Stimulated activated CD4-positive, alpha-beta T cell treated with anti-CD3 and anti-CD28 coated beads, Interleukin-15, amount 100 ng/mL, for 1 hour (primary cell): ENCODE measurements at regions not wholly inside any gene's neighbourhood (a gene's known extent, or its start where the extent isn't known, plus 50 kb on each side); places are given as distances from the start of the nearest gene placed in this dataset.
"Not testable (repeated sequence)": the region's sequence is repeated elsewhere in the genome, so short reads cannot be mapped to it uniquely, and the experiment has no call there.

Source experiments
- DNase-seq, 2 donors: peaks; one replicate each; pipeline ENCODE4 v3.0.0-alpha.2; 2020; ENCODE audit warnings: low read depth in 1 of 2, low spot score in 1 of 2

DNA sequence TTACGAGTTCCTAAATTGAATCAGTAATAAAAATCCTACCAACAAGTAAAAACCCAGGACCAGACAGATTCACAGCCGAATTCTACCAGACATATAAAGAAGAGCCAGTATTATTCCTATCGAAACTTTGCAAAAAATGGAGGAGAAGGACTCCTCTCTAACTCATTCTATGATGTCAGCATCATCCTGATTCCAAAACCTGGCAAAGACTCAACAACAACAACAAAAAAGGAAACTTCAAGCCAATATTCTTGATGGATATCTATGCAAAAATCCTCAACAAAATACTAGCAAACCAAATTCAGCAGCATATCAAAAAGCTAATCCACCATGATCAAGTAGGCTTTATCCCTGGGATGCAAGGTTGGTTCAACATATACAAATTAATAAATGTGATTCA lies 84.6 kb upstream of the ADRB2 start:
- DNase-seq: not testable (repeated sequence)

DNA sequence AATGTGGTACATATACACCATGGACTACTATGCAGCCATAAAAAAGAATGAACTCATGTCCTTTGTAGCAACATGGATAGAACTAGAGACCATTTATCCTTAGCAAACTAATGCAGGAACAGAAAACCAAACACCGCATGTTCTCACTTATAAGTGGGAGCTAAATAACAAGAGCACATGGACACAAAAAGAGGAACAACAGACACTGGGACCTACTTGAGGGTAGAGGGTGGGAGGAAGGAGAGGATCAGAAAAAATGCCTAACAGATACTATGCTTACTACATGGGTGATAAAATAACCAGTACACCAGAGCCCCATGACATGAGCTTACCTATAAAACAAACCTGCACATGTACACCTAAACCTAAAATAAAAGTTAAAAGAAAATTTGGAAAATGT lies 82.0 kb upstream of the ADRB2 start:
- DNase-seq: not testable (repeated sequence)

DNA sequence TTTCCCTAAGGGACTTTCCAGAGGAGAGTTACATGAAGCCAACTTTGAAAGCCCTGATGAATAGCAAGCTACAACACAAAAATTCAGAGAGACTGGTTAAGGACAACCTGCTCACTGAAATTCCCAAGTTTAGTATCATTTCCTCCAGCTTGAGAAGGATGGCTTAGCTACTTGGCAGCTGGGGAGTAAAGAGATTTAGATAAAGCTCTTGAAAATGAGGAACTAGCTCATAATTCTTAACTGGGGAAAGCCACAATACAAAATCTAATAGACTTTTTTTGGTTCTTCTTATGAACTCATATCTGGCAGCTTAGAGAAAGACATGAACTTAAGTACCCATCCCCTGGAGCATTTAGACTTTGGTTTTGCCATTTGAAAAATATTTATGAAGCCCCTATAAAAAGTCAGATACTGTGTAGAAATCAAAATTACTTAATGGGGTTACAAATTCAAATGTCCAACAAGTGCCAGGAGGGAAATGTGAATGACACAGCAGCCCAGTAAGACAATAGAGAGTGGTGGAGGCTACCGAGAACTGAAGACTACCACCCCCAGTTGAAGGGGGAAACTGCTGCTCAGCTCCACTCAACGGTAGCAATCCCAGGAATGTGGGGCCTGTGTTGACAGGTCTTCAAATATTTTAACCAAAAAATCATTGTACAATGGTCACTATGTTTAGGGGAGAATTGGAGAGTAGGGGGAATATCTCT lies 79.4 kb upstream of the ADRB2 start:
- no peak for DNase-seq

DNA sequence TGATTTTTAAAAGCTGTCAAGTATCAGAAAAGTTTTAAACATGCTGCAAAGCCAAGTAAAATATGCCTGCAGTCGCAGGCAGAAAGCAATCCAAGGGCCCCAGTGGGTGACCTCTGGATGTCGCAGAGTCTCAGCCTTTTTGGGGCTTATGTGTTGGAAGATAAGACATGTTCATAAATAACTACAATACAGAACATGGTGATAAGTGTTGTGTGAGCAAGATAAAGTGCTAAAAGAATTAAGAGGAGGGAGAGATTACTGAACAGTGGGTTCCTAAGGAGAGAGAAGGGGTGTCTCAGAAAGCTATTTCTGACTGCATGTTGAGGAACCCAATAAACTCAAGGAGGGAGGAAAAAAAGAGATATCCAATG lies 78.9 kb upstream of the ADRB2 start:
- no peak for DNase-seq

DNA sequence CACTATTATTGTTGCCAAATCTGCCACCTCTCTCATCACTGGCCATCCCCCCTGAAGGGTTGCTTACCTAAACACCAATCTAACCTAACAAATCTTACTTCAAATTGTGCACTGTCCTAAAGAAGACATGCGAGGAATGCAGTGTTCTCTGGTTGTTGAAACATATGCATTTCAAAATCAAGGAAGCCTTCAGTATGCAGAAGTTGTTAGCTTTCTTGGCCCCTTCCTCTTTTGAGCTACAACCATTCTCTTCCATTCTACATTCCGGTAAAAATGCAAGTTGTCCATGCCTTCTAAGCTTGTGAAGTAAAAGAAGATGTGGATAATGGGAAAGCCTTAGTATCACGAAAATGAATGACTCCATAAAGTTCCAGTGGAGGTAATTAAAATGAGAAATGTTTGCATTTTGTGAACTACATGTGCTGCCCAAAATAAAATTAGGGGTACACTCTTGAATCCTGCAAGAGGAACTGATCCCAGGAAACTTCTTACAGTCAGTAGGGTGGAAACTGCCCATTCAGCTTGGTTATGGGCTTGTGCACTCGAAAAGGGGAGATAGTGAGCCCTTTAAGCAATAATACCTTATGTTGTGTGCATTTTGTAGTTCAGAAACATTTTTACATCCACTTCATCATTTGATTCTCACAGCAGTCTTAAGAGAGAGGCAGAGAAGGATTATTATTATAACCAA lies 77.6 kb upstream of the ADRB2 start:
- no peak for DNase-seq

DNA sequence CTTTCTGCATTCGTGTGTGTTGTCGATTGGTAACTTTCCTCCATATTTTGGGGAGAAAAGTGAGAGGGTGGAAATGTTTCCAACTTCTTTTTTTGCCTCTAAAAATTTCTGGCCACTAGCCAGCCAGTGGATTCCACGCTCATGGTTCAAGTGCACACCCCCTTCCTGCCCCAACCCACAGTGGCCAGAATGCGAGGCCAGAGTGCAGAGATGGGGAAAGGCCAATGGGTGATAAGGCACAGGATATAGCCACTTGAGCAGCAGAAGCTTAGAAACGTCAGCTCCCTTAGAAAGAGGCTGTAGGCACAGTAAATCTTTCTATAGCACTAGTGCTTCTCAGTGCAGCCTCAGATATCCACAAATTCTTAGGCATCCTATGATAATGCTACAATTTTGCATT lies 75.8 kb upstream of the ADRB2 start:
- no peak for DNase-seq

DNA sequence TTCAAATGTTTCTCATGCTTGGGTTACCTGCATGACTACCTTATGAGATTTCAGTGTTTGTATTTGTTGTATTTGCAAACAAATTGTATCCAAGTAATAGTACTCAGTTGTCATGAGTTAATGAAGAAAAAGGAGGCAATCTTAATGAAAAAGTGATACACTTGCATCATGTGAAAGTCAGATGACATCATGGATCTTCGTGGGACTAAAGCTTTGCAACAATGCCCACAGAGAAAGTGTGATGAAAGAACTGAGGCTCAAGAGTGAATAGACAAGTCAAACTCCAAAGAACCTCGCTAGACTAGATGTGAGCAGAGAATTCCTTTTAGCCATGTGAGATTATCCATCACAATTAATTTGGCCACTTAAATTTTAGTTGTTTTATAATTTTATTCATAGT lies 75.4 kb upstream of the ADRB2 start:
- no peak for DNase-seq

DNA sequence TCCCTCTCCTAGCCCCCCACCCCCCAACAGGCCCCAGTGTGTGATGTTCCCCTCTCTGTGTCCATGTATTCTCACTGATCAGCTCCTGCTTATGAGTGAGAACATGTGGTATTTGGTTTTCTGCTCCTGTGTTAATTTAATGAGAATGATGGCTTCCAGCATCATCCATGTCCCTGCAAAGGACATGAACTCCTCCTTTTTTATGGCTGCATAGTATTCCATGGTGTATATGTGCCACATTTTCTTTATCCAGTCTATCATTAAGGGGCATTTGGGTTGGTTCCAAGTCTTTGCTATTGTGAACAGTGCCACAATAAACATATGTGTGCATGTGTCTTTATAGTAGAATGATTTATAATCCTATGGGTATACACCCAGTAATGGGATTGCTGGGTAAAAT lies 74.0 kb upstream of the ADRB2 start:
- not testable (repeated sequence) for DNase-seq

DNA sequence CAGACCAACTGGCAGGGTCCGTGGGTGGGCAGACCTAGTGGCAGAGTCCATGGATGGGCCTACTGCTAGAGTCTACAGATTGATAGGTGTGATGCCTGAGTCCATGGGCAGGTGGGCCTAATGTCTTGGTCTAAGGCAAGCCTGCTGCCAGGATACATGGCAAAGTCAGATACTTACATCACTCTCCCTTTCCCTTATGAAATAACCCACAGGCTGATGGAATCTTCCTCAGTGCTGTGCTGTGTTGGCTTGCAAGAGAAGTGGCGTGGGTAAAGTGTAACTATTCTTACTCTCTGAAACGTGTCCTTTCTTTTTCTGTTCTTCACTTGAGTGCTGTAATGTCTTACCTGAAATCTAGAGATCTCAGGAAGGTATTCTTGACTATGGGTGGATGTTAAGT lies 67.3 kb upstream of the ADRB2 start:
- DNase-seq: no peak

DNA sequence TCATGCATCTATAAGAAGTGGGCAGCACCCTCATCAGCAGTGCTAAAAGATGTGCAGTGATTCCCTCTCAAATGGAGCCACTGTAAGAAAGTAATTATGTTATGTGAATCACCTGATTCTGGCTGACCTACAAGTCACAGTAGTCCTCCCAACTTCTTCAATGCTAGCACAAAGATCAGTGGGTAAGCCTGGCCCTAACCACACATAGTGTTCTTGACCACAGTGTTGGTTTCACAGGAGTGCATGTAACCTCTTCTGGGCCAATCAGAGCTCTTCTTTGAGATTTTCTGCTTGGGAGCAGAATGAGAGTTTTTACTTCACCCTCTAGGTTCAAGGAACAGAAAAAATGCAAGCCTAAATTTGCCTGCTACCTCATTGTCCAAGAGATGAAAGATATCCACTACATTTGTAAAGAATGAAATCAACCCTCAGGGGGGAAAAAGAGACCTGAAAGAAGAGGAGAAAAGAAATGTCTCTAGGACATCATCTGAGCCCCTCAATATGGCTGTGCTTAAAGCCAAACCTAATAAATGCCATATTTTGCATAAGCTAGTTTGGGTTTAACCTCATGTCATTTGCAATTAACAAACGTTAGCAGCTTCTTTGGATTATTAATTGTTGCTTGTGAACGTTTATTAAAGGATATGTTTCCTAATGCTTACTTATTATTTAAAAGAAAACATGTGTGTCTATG lies 65.3 kb upstream of the ADRB2 start:
- no peak for DNase-seq

DNA sequence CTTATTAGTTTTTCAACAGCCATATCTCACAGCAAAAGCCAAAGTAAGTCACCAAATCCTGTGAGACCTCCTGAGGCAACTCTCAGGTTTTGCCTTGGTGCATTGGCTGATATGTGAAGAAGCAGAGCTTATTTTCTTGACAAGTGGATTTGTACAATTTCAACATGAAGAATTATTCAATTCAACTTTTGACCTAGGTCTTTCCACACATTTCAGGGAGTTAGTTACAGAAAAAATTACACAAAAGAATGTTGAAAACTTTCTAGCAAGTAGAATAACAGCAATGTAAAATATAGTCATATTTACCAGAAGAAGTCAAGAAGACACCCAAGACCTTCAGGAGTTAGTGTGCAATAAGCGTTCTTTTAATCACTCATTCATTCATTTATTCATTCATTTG lies 62.4 kb upstream of the ADRB2 start:
- no peak for DNase-seq

DNA sequence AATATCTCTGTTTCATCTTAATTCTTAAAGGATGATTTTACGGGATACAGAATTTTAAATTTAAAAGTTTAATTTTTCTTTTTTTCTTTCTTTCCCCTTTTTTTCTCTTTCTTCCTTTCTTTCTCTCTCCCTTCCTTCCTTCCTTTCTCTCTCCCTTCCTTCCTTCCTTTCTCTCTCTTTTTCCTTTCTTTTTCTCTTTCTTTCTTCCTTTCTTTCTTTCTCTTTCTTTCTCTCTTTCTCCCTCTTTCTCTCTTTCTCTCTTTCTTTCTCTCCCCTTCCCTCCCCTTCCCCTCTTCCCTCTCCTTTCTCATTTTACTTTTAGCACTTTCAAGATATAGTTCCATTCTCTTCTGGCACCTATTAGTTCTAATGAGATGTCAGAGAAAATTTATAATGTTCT lies 61.4 kb upstream of the ADRB2 start:
- no peak for DNase-seq

DNA sequence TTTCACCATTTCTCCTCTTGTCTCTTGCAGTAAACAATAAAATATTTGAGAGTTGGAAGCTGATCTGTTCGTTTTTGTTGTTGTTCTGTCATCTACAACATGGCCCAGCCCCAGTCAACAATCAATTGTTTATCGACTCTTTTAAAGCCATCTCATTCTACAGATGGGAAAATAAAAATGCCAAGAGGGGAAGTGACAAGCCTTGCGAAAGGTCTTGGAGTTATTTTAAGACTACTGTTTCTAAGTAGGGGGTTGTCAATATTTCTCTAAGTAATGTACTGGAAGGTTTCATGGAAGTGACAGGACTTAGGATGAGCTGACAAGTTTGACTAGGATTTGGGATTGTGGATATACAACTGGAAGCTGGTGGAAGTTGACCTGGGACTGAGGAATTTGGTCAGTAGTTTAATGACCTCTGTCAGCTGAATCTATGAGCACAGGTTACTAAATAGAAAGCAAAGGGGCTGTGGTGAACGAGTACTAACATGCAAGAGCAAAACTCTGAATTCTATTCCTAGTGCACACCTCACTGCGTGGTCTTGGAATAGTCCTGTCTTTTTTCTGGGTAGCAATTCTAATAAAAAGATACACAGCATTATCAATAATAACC lies 57.5 kb upstream of the ADRB2 start:
- DNase-seq: no peak

DNA sequence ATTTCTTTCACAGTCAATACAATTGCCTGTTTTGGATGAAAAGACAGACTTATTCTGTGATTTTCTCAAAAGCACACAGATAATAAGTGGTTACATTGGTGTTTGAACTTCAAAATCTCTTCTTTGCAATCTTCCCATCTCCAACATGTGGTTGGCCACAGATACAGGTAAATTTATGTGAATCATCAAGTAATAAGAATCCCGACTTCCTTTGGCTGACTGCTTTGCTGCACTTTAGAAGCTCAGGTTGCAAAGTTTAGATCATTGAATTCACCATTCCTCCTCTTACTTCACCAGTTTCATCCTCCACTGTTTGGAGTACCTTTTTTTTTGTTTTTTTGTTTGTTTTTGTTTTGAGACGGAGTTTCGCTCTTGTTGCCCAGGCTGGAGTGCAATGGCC lies 56.5 kb upstream of the ADRB2 start:
- DNase-seq: no peak

DNA sequence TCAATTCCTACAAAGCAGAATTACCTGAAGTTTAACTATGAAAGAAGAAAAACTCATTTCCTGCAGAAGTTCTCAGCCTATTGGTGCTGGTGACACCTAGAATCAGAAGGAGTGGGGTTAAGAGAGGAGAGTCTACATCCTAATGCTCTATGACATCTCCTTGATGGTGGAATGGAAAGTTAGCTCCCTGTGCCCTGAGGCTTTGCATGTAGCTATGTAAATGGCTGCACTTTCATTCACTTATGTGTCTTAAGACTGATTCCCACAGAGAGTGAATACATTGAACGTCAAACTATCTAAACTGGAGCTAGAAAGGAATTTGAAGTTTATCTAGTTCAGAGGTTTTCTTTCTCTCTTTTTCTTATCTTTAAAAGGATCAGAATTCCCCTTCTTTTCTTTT lies 52.1 kb upstream of the ADRB2 start:
- no peak for DNase-seq

DNA sequence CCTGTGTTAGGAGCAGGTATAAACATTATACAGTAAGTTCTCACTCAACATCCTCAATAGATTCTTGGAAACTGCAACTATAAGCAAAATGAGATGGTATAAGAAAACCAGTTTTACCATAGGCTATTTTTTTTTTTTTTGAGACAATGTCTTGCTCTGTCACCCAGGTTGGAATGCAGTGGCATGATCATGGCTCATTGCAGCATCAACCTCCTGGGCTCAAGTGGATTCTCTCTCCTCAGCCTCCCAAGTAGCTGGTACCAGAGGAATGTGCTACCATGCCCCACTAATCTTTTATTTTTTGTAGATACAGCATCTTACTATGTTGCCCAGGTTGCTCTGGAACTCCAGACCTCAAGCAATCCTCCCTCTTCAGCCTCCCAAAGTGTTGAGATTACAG lies 50.1 kb upstream of the ADRB2 start:
- DNase-seq: no peak
